H4 (cell line): ENCODE measurements at regions not wholly inside any gene's neighbourhood (a gene's known extent, or its start where the extent isn't known, plus 50 kb on each side); places are given as distances from the start of the nearest gene placed in this dataset.

Experiments
- DNase-seq: peaks from one replicate; pipeline ENCODE4 v3.0.0-alpha.2; 2015; ENCODE audit warnings: low spot score

- DNase-seq: peak; percentile 29
Observed at GRCh38 chr2:41880561-41881243, 167.1 kb upstream of the PKDCC start.

GRCh38 chr2:41881249-41881648 lies 166.6 kb upstream of the PKDCC start:
- no peak for DNase-seq

GRCh38 chr2:41884718-41885117 lies 163.1 kb upstream of the PKDCC start:
- DNase-seq: no peak

DNA sequence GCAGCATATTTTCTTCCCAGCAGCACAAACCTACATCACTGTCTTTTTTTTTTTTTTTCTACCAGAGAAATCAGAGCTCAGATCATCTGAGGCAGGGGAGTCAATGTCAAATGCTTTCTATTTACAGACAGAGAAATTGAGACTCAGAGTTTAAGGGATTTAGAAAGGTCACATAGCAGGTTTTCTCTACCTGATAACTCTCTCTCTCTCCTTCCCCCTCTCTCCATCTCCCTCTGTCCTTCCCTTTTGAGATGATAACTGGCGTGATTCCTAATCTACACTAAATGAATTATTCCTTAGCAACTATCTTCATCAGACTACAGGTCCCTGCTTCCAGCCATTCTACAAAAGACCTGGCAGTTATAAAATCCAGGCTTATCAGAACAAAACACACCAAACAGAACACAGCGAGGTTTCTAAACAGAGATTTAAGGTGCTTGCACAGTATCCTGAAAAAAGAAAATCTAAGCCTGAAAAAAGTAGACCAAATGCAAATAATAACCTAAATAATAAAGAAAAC lies 161.6 kb upstream of the PKDCC start:
- DNase-seq: no peak

GRCh38 chr2:41886757-41887156 lies 161.1 kb upstream of the PKDCC start:
- no peak for DNase-seq

DNA sequence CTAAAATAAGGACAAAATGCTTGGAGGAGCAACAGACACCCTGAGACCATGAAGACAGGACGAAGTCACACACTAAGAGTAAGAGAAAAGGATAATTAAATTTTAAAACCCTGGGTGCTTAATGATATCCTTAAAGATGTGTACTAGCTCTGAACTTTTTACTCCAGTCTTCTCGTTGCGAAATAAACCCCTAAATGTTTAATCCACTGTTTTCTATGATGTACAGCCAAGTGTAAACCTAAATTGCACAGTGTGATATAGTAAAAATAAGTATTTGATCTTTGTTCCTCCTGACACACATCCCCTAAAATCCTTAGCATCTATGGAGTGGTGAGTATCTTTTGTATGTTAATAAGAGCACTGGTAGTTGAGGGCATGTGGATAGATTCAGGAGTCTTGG lies 157.5 kb upstream of the PKDCC start:
- DNase-seq: no peak

DNA sequence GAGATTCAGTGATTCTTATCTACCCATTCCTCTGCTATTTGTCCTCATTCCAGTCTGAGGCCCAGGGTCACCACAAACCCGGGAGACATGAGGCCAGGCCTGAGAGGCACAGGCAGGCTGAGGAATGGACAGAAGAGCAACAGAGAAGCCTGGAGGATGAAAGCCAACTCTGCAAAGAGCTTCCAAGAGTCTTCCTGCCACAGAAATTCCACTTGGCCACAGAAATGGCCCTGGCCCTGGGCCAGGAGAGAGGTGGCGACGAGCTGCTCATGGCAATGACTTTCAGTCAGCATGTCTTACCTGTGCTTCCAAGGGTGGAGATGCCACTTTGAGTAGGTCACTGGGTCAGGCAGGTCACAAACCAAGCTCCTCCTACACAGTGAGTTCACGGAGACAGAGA lies 155.3 kb upstream of the PKDCC start:
- no peak for DNase-seq

DNA sequence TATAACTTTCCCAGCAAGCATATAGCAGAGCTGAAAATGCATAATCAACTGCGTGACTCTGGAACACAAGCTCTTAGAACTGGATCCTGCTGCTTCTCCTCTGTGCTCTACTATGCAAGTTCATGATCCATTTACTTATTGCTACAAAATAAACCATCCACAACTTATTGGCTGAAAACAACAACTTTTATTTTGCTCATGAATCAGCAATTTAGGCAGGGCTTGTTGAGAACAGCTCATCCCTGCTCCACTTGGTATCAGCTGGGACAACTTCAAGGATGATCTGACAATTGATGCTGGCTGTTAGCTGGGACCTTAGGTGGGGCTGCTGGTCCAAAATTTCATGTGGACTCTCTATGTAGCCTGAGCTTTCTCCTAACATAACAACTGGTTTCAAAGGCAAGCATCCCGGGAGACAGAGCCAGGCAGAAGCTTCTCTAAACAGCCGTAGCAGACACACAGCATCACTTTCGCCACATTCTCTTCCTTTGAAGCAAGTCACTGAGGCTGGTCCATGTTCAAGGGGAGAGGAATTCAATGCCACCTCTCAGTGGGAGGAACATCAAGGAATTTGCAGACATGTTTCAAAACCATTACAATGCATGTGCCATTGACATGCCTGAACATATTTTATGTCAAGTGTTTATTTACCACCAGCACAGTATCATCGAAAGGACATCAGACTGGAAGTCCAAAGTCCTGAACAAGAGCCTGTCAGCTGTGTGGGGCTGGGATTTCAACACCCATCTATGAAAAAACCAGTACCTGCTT lies 153.1 kb upstream of the PKDCC start:
- DNase-seq: no peak

- no peak for DNase-seq
Observed at GRCh38 chr2:41895334-41895664, 152.5 kb upstream of the PKDCC start.

GRCh38 chr2:41896186-41896846 lies 151.5 kb upstream of the PKDCC start:
- DNase-seq: no peak

- DNase-seq: no peak
Observed at GRCh38 chr2:41899189-41899588, 148.6 kb upstream of the PKDCC start.

DNA sequence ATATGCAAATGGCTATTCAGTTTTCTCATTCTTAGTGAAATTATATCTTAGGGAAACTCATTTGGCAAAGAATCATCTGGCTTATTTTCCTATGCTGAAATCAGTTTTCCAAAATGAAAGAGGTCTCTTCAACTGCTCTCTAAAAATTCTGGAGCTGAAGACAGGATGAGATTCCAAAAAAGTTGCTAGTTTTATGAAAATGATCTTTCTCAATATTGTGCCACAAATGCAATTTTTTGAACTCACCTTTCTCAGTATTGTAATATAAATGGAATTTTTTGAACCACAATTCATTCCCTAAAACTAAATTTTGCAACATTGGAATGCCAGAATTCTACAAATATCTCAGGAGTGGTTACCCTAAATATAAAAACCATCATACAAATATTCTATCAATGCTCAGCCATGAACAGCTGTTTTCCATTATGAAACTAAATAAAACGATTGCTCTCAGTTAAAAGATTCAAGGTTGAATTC lies 147.7 kb upstream of the PKDCC start:
- no peak for DNase-seq

DNA sequence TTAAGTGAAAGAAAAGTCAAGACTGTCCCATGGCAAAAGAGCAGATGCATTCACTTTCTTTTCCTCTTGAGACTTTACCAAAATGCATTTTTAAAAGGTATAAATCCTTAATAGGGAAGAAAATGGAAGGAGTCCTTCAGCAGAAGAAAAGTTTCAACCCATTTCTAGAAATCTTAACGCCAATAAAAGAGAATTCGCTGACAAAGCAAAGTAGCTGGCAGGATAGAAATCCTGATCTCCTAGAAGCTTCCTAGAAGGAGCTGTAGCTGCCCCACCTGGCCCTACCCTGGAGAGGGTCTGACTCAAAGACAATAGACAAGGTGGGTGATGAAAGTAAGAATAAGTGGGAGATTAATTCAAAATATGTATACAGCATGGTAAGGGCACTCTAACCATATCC lies 144.9 kb upstream of the PKDCC start:
- DNase-seq: no peak

DNA sequence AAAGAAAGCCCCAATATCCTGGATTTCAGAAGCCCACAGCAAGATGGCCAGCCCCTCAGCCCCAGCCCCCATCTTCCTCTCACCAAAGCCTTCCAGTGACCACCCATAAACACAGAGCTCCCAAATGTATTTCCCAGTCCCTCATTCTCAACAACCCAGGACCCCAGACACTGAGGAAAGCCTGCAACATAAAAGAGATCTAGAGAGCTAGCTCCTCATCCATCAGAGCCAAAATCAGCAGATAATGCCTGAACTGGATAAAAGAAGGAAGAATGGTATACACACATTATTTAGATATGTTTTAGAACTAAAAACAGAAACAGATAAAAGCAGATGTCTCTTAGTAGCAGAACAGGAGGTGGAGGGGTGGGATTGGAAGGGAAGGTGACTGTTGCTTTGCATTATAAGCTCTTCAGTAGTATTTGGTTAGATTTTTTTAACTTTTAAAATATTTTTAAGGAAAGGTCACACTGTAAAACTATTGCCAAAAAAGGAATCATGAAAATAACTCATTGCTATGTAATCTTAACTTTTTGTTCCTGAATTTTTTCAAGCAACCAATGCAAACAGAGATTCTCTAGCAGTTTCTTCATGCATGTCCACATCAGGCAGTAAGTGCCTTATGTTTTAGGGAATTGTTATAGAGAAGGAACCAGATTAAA lies 144.2 kb upstream of the PKDCC start:
- DNase-seq: no peak

- no peak for DNase-seq
Observed at GRCh38 chr2:41904459-41904858, 143.4 kb upstream of the PKDCC start.

DNA sequence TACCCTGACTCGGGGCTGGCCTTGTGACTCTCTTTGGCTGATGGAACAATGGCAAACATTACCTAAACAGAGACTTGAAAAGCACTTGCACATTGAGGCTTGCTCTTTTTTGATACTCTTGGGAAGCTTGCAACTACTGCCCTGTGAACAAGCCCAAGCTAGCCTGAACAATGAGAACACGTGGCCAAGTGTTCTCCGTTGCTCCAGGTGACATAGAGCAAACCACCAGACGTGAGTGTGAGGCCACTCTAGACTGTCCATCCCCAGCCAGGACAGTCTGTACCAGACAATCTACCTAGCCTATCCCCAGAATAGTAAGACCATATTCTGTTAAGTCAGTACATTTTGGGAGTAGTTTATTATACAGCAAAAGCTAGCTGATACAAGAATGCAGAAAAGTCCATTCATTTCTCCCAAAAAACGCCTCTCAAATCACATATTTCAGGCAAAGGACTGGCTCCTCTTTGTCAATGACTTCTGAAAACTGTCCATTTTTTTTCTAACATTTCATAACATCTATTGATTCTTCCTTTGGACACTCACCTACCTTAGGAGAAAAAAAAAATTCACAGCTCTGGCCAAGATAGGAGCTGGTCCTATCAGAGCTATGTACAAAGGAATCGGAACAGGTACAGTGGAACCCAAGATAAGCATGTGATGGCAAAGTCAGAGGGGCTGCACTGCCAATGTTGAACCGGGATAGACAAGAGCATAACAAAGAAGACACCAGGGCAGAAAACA lies 142.1 kb upstream of the PKDCC start:
- DNase-seq: no peak

GRCh38 chr2:41906338-41906725 lies 141.5 kb upstream of the PKDCC start:
- peak; percentile 65 for DNase-seq

GRCh38 chr2:41907141-41907540 lies 140.7 kb upstream of the PKDCC start:
- no peak for DNase-seq

DNA sequence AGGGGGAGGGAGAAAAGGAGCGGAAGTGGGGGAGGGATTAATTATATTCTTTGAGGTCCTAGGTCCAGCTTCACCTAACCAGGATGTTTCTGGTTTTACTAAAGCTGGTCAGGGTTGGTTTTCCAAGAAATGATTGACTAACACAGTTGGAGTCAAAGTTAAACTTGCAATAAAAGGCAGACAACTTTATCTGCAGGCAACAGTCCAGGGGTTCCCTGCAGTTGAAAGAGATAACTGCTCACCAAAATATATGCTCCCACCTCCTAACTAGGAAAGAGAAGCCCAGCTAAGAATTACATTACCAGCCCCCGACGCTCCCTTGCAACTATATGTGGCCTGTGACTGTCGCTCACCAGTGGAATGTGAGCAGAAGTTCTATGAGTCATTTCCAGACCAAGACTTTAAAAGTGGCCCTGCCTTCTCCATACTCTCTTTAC lies 140.0 kb upstream of the PKDCC start:
- DNase-seq: no peak

DNA sequence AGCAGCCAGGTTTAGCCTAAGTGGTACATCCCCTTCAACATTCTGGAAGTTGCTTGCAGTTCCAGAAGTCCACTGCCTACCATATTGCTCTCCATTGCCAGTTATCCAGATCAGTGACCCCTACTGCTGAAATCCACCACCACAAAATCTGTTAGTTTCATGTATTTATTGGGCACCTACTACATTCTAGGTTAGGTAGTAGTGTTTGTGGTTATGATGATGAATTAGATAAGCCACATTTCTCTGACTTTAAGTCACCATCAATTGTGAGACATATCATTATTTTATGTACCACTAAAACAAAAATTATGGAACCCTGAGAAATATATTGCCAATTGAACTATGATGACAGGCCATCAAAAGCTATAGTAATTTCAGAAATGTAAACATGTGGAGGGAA lies 139.5 kb upstream of the PKDCC start:
- no peak for DNase-seq

- no peak for DNase-seq
Observed at GRCh38 chr2:41909584-41909983, 138.2 kb upstream of the PKDCC start.

DNA sequence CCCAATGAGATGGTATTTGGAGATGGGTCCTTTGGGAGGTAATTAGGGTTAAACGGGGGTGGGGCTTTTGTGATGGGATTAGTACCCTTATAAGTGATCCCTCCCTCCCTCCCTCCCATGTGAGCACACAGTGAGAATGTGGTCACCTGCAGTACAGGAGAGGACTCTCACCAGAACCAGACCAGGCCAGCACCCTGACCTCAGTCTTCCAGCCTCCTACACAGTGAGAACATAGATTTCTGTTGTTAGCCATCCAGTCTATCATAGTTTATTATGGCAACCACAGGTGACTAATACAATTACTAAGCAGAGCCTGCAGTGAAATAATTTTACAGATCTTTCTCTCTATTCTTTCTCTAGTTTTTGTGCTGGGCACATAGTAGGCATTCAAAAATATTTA lies 137.7 kb upstream of the PKDCC start:
- no peak for DNase-seq
